ENCODE measurements at regions not wholly inside any gene's neighbourhood (a gene's known extent, or its start where the extent isn't known, plus 50 kb on each side); places are given as distances from the start of the nearest gene placed in this dataset.

GRCh38 chr4:19531906-19532848 is 719.5 kb upstream of the SLIT2 start:
- no peaks in the 10 kb centered on the region for H3K27me3 ChIP-seq (ENCODE audit: low read depth, low read length)
- no peaks in the 10 kb centered on the region for H3K4me1 ChIP-seq (ENCODE audit: control insufficient read depth in 1 of 2, insufficient read depth in 2 of 2, low read length in 2 of 2)
- H3K9me3 ChIP-seq (ENCODE audit: control insufficient read depth in 1 of 2, low read length in 2 of 2), result no peaks in the 10 kb centered on the region
- no peak overlapping the region for H3K4me3 ChIP-seq (ENCODE audit: low read depth in 1 of 2, low read length in 2 of 2)
- no peaks in the 10 kb centered on the region for H3K36me3 ChIP-seq (ENCODE audit: control insufficient read depth in 1 of 2, insufficient read depth in 2 of 2, low read length in 2 of 2)
- H3K27ac ChIP-seq (ENCODE audit: low read length), result no peak overlapping the region

- Histone ChIP-seq H3K4me1 (ENCODE audit: control insufficient read depth in 1 of 2, insufficient read depth in 2 of 2, low read length in 2 of 2) (no peaks in the 10 kb centered on the region), H3K9me3 (ENCODE audit: control insufficient read depth in 1 of 2, low read length in 2 of 2) (no peaks in the 10 kb centered on the region), H3K27me3 (ENCODE audit: low read depth, low read length) (no peaks in the 10 kb centered on the region), H3K4me3 (ENCODE audit: low read depth in 1 of 2, low read length in 2 of 2) (no peak overlapping the region), H3K36me3 (ENCODE audit: control insufficient read depth in 1 of 2, insufficient read depth in 2 of 2, low read length in 2 of 2) (no peaks in the 10 kb centered on the region), H3K27ac (ENCODE audit: low read length) (no peak overlapping the region)
Measured at GRCh38 chr4:19523964-19524363, 727.7 kb upstream of the SLIT2 start.

- Histone ChIP-seq H3K36me3 (ENCODE audit: control insufficient read depth in 1 of 2, insufficient read depth in 2 of 2, low read length in 2 of 2) (no peaks in the 10 kb centered on the region), H3K4me1 (ENCODE audit: control insufficient read depth in 1 of 2, insufficient read depth in 2 of 2, low read length in 2 of 2) (no peaks in the 10 kb centered on the region), H3K9me3 (ENCODE audit: control insufficient read depth in 1 of 2, low read length in 2 of 2) (no peaks in the 10 kb centered on the region), H3K27ac (ENCODE audit: low read length) (no peak overlapping the region), H3K4me3 (ENCODE audit: low read depth in 1 of 2, low read length in 2 of 2) (no peak overlapping the region), H3K27me3 (ENCODE audit: low read depth, low read length) (no peaks in the 10 kb centered on the region)
Measured at GRCh38 chr4:19522966-19523365, 728.7 kb upstream of the SLIT2 start.

GRCh38 chr4:19520939-19521520 is 730.7 kb upstream of the SLIT2 start:
- Histone ChIP-seq H3K4me1 (ENCODE audit: control insufficient read depth in 1 of 2, insufficient read depth in 2 of 2, low read length in 2 of 2) (no peaks in the 10 kb centered on the region), H3K9me3 (ENCODE audit: control insufficient read depth in 1 of 2, low read length in 2 of 2) (no peaks in the 10 kb centered on the region), H3K27ac (ENCODE audit: low read length) (no peak overlapping the region), H3K36me3 (ENCODE audit: control insufficient read depth in 1 of 2, insufficient read depth in 2 of 2, low read length in 2 of 2) (no peaks in the 10 kb centered on the region), H3K4me3 (ENCODE audit: low read depth in 1 of 2, low read length in 2 of 2) (no peak overlapping the region), H3K27me3 (ENCODE audit: low read depth, low read length) (no peaks in the 10 kb centered on the region)

- no peaks in the 10 kb centered on the region for H3K9me3 ChIP-seq (ENCODE audit: control insufficient read depth in 1 of 2, low read length in 2 of 2)
- peaks cover 0 to 3% of the 10 kb centered on the region in 2 donors for H3K4me1 ChIP-seq (ENCODE audit: control insufficient read depth in 1 of 2, insufficient read depth in 2 of 2, low read length in 2 of 2)
- no peak overlapping the region for H3K4me3 ChIP-seq (ENCODE audit: low read depth in 1 of 2, low read length in 2 of 2)
- no peaks in the 10 kb centered on the region for H3K27me3 ChIP-seq (ENCODE audit: low read depth, low read length)
- H3K27ac ChIP-seq (ENCODE audit: low read length), result no peak overlapping the region
- H3K36me3 ChIP-seq (ENCODE audit: control insufficient read depth in 1 of 2, insufficient read depth in 2 of 2, low read length in 2 of 2), result no peaks in the 10 kb centered on the region
Measured at GRCh38 chr4:19514276-19515070, 737.2 kb upstream of the SLIT2 start.

GRCh38 chr4:19512086-19512485 is 739.6 kb upstream of the SLIT2 start:
- H3K4me3 ChIP-seq (ENCODE audit: low read depth in 1 of 2, low read length in 2 of 2), result no peak overlapping the region

GRCh38 chr4:19510993-19511392 is 740.7 kb upstream of the SLIT2 start:
- Histone ChIP-seq H3K4me1 (ENCODE audit: control insufficient read depth in 1 of 2, insufficient read depth in 2 of 2, low read length in 2 of 2) (peaks cover 0 to 3% of the 10 kb centered on the region in 2 donors), H3K36me3 (ENCODE audit: control insufficient read depth in 1 of 2, insufficient read depth in 2 of 2, low read length in 2 of 2) (no peaks in the 10 kb centered on the region), H3K27ac (ENCODE audit: low read length) (no peak overlapping the region), H3K4me3 (ENCODE audit: low read depth in 1 of 2, low read length in 2 of 2) (no peak overlapping the region), H3K9me3 (ENCODE audit: control insufficient read depth in 1 of 2, low read length in 2 of 2) (no peaks in the 10 kb centered on the region), H3K27me3 (ENCODE audit: low read depth, low read length) (no peaks in the 10 kb centered on the region)

More at GRCh38 chr4:19512086-19512485, 739.6 kb upstream of the SLIT2 start:
- H3K27ac ChIP-seq (ENCODE audit: low read length), result no peak overlapping the region
- no peaks in the 10 kb centered on the region for H3K36me3 ChIP-seq (ENCODE audit: control insufficient read depth in 1 of 2, insufficient read depth in 2 of 2, low read length in 2 of 2)
- H3K27me3 ChIP-seq (ENCODE audit: low read depth, low read length), result no peaks in the 10 kb centered on the region
- H3K4me1 ChIP-seq (ENCODE audit: control insufficient read depth in 1 of 2, insufficient read depth in 2 of 2, low read length in 2 of 2), result peaks cover 0 to 3% of the 10 kb centered on the region in 2 donors
- no peaks in the 10 kb centered on the region for H3K9me3 ChIP-seq (ENCODE audit: control insufficient read depth in 1 of 2, low read length in 2 of 2)

GRCh38 chr4:19508442-19508841 is 743.3 kb upstream of the SLIT2 start:
- Histone ChIP-seq H3K36me3 (ENCODE audit: control insufficient read depth in 1 of 2, insufficient read depth in 2 of 2, low read length in 2 of 2) (no peaks in the 10 kb centered on the region), H3K4me3 (ENCODE audit: low read depth in 1 of 2, low read length in 2 of 2) (no peak overlapping the region), H3K4me1 (ENCODE audit: control insufficient read depth in 1 of 2, insufficient read depth in 2 of 2, low read length in 2 of 2) (no peaks in the 10 kb centered on the region), H3K9me3 (ENCODE audit: control insufficient read depth in 1 of 2, low read length in 2 of 2) (no peaks in the 10 kb centered on the region), H3K27me3 (ENCODE audit: low read depth, low read length) (no peaks in the 10 kb centered on the region), H3K27ac (ENCODE audit: low read length) (no peak overlapping the region)

- Histone ChIP-seq H3K27me3 (ENCODE audit: low read depth, low read length) (no peaks in the 10 kb centered on the region), H3K36me3 (ENCODE audit: control insufficient read depth in 1 of 2, insufficient read depth in 2 of 2, low read length in 2 of 2) (no peaks in the 10 kb centered on the region), H3K4me3 (ENCODE audit: low read depth in 1 of 2, low read length in 2 of 2) (no peak overlapping the region), H3K4me1 (ENCODE audit: control insufficient read depth in 1 of 2, insufficient read depth in 2 of 2, low read length in 2 of 2) (no peaks in the 10 kb centered on the region), H3K27ac (ENCODE audit: low read length) (no peak overlapping the region), H3K9me3 (ENCODE audit: control insufficient read depth in 1 of 2, low read length in 2 of 2) (no peaks in the 10 kb centered on the region)
Measured at GRCh38 chr4:19497705-19498104, 754.0 kb upstream of the SLIT2 start.

GRCh38 chr4:19496756-19497155 is 754.9 kb upstream of the SLIT2 start:
- H3K36me3 ChIP-seq (ENCODE audit: control insufficient read depth in 1 of 2, insufficient read depth in 2 of 2, low read length in 2 of 2), result no peaks in the 10 kb centered on the region
- no peak overlapping the region for H3K27ac ChIP-seq (ENCODE audit: low read length)
- no peaks in the 10 kb centered on the region for H3K4me1 ChIP-seq (ENCODE audit: control insufficient read depth in 1 of 2, insufficient read depth in 2 of 2, low read length in 2 of 2)
- H3K4me3 ChIP-seq (ENCODE audit: low read depth in 1 of 2, low read length in 2 of 2), result no peak overlapping the region
- no peaks in the 10 kb centered on the region for H3K27me3 ChIP-seq (ENCODE audit: low read depth, low read length)
- H3K9me3 ChIP-seq (ENCODE audit: control insufficient read depth in 1 of 2, low read length in 2 of 2), result no peaks in the 10 kb centered on the region

GRCh38 chr4:19494961-19495360 is 756.7 kb upstream of the SLIT2 start:
- no peak overlapping the region for H3K27ac ChIP-seq (ENCODE audit: low read length)
- no peaks in the 10 kb centered on the region for H3K4me1 ChIP-seq (ENCODE audit: control insufficient read depth in 1 of 2, insufficient read depth in 2 of 2, low read length in 2 of 2)
- H3K27me3 ChIP-seq (ENCODE audit: low read depth, low read length), result no peaks in the 10 kb centered on the region
- H3K36me3 ChIP-seq (ENCODE audit: control insufficient read depth in 1 of 2, insufficient read depth in 2 of 2, low read length in 2 of 2), result no peaks in the 10 kb centered on the region
- H3K4me3 ChIP-seq (ENCODE audit: low read depth in 1 of 2, low read length in 2 of 2), result no peak overlapping the region
- no peaks in the 10 kb centered on the region for H3K9me3 ChIP-seq (ENCODE audit: control insufficient read depth in 1 of 2, low read length in 2 of 2)

Measured in muscle layer of duodenum (tissue), 2 donors.